Activated CD8-positive, alpha-beta memory T cell treated with anti-CD3 and anti-CD28 coated beads for 1 hour (primary cell): ENCODE measurements at regions not wholly inside any gene's neighbourhood (a gene's known extent, or its start where the extent isn't known, plus 50 kb on each side); places are given as distances from the start of the nearest gene placed in this dataset.

Source experiments
- DNase-seq, 2 donors: peaks; one replicate each; pipeline ENCODE4 v3.0.0-alpha.2; 2020; ENCODE audit warnings: low read depth in 1 of 2; ENCODE audit errors: extremely low read depth in 1 of 2

- no peak for DNase-seq
Measured at GRCh38 chr1:99152132-99152531, 112.2 kb upstream of the PLPPR4 start.

GRCh38 chr1:99163671-99164070 is 100.6 kb upstream of the PLPPR4 start:
- no peak for DNase-seq

GRCh38 chr1:99170516-99170915 is 93.8 kb upstream of the PLPPR4 start:
- no peak for DNase-seq

- no peak for DNase-seq
Measured at GRCh38 chr1:99171184-99171813, 93.0 kb upstream of the PLPPR4 start.

GRCh38 chr1:99173282-99173681 is 91.0 kb upstream of the PLPPR4 start:
- no peak for DNase-seq

GRCh38 chr1:99173900-99174299 is 90.4 kb upstream of the PLPPR4 start:
- DNase-seq, result no peak

GRCh38 chr1:99176753-99177152 is 87.5 kb upstream of the PLPPR4 start:
- DNase-seq, result no peak

GRCh38 chr1:99177465-99177864 is 86.8 kb upstream of the PLPPR4 start:
- DNase-seq, result no peak

- peak; percentile 8 to 36 for DNase-seq
Measured at GRCh38 chr1:99180343-99180808, 83.9 kb upstream of the PLPPR4 start.

- no peak for DNase-seq
Measured at GRCh38 chr1:99180915-99181314, 83.4 kb upstream of the PLPPR4 start.

- DNase-seq, result no peak
Measured at GRCh38 chr1:99181892-99182291, 82.4 kb upstream of the PLPPR4 start.

GRCh38 chr1:99185196-99185595 is 79.1 kb upstream of the PLPPR4 start:
- no peak for DNase-seq

GRCh38 chr1:99193431-99193830 is 70.9 kb upstream of the PLPPR4 start:
- DNase-seq, result no peak

- DNase-seq, result no peak
Measured at GRCh38 chr1:99198393-99198792, 65.9 kb upstream of the PLPPR4 start.

GRCh38 chr1:99207216-99207615 is 57.1 kb upstream of the PLPPR4 start:
- no peak for DNase-seq
